ENCODE measurements at regions not wholly inside any gene's neighbourhood (a gene's known extent, or its start where the extent isn't known, plus 50 kb on each side); places are given as distances from the start of the nearest gene placed in this dataset.
"Not testable (repeated sequence)": the region's sequence is repeated elsewhere in the genome, so short reads cannot be mapped to it uniquely, and the experiment has no call there.

DNA sequence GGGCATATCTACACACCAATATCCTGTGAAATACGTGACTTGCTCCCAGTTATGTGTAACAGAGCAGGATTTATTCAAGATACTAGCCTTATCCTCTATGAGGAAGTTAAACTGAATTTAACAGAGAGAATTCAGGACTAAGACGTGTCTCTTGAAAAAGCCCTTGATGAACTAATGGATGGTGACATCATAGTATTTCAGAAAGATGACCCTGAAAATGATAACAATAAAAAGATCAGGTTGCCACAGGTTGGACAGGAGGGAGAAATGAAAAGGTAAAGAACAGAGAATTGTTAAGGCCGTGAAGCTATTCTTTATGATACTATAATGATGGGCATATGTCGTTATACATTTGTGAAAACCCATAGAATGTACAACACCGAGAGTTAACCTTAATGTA lies 56.2 kb upstream of the EFNA5 start:
- intact Hi-C loops (cut with DNase I): no loop called here
- ATAC-seq (no peak), DNase-seq (ENCODE audit: missing footprints) (no peak)

DNA sequence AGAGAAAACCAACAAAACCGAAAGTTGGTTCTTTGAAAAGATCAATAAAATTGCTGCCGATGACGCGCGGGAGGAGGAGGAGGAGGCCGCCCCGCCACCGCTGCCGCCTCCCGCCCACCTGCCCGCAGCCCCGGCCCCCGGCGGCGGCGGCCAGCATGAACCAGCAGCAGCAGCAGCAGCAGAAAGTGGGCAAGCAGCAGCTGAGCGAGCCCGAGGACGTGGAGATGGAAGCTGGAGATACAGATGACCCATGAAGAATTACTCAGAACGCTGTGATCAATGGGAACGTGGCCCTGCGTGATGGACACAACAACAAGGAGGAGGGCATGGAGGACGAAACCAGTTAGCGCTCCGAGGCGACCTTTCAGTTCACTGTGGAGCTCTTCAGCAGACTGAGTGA lies 53.9 kb upstream of the EFNA5 start:
- ATAC-seq (no peak), DNase-seq (ENCODE audit: missing footprints) (no peak)
- intact Hi-C loops (cut with DNase I): no loop called here

DNA sequence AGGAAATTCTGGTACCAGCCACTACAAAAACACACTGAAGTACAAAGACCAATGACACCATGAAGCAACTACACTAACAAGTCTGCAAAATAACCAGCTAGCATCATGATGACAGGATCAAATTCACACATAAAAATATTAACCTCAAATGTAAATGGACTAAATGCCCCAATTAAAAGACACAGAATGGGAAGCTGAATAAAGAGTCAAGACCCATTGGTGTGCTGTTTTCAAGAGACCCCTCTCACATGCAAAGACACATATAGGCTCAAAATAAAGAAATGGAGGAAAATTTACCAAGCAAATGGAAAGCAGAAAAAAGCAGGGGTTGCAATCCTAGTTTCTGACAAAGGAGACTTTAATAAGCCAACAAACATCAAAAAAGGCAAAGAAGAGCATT lies 50.5 kb upstream of the EFNA5 start:
- DNase-seq (ENCODE audit: missing footprints); intact Hi-C loops (cut with DNase I): not testable (repeated sequence)

More for the DNA sequence above, 50.5 kb upstream of the EFNA5 start:
- ATAC-seq: not testable (repeated sequence)

Data from Right ventricle myocardium inferior (tissue), 1 donor.